Lower leg skin (tissue), 3 donors: ENCODE measurements at regions not wholly inside any gene's neighbourhood (a gene's known extent, or its start where the extent isn't known, plus 50 kb on each side); places are given as distances from the start of the nearest gene placed in this dataset.

ENCODE experiments used
- POLR2A ChIP-seq, 2 donors: fragments of 450-650 bp; IDR thresholded peaks; one replicate each; pipeline ENCODE4 v1.6.1; 2016 to 2017; ENCODE audit warnings: antibody characterized with exemption in 2 of 2, mild to moderate bottlenecking in 1 of 2, moderate library complexity in 1 of 2
- TF ChIP-seq, protein P1 (sequence below), 3 donors: fragments of 450-650 bp; IDR thresholded peaks; one replicate each; pipeline ENCODE4 v1.5.1; 2016; ENCODE audit warnings: antibody characterized with exemption in 3 of 3, mild to moderate bottlenecking in 3 of 3, moderate library complexity in 2 of 3

DNA sequence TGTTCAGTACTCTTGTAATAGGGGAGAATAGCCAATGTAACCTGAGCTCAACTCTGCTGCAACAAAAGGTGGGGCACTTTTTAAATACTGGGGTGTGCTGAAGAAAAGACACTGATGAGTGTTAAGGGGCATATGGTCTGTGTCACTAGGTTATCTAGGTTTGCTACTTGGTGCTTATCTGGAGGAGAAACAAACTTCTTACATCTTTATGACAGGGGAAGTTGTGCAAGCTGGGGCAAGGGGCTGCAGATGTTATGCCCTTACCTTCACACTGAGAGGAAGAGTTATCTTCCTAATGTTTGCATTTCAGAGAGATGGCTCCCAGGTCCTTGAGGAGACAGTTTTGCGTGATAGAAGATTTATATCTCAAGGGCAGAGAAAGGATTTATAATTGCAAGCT lies 90.9 kb upstream of the PKP2 start:
- TF ChIP-seq, protein P1, sequence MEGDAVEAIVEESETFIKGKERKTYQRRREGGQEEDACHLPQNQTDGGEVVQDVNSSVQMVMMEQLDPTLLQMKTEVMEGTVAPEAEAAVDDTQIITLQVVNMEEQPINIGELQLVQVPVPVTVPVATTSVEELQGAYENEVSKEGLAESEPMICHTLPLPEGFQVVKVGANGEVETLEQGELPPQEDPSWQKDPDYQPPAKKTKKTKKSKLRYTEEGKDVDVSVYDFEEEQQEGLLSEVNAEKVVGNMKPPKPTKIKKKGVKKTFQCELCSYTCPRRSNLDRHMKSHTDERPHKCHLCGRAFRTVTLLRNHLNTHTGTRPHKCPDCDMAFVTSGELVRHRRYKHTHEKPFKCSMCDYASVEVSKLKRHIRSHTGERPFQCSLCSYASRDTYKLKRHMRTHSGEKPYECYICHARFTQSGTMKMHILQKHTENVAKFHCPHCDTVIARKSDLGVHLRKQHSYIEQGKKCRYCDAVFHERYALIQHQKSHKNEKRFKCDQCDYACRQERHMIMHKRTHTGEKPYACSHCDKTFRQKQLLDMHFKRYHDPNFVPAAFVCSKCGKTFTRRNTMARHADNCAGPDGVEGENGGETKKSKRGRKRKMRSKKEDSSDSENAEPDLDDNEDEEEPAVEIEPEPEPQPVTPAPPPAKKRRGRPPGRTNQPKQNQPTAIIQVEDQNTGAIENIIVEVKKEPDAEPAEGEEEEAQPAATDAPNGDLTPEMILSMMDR (IDR thresholded peaks at IDR 0.05), result no peak
- TF ChIP-seq POLR2A (IDR thresholded peaks at IDR 0.05), result no peak
